NCI-H748 (cell line): ENCODE measurements at regions not wholly inside any gene's neighbourhood (a gene's known extent, or its start where the extent isn't known, plus 50 kb on each side); places are given as distances from the start of the nearest gene placed in this dataset.

ENCODE experiments used
- DNase-seq: peaks from one replicate; lab custom pipeline; 2025; ENCODE audit not compliant: unreplicated experiment; lab: John Stamatoyannopoulos, UW

DNA sequence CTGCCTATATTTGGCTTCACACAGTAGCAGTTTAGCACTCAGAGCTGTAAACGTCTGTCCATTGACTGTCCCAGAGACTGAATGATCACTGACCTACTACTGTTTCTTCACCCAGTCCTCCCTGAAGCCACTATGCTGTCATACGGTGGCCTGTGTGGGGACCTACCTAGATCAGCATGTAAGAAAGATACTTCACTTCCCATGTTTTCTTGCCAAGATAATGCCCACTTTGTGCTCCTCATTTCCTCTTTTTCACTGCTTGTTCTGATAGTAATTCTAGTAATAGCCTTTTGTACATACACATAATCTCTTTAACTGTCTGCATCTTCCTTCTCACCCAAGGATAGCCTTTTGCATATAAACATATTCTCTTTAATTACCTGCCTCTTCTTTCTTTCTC lies 109.9 kb upstream of the TIAM2 start:
- no peak for DNase-seq

DNA sequence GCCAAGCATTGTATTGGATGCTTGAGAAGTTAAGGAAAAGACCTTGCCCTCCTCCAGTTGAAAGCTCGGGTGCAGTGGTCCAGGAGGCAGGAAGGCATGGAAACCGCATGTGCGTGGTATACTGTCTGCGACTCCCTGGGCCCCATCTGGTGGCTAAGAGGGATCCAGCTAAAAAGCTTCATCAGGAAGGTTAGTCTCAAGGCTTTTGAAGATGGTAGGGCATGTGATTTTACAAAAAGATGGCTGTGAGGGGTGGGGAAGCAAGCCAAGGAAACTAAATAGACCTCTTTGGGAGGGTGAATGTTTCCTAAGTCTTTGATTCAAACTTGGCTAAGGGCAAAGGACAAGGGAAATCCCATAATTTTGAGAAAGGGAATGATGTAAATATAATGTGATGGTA lies 109.1 kb upstream of the TIAM2 start:
- DNase-seq: no peak

DNA sequence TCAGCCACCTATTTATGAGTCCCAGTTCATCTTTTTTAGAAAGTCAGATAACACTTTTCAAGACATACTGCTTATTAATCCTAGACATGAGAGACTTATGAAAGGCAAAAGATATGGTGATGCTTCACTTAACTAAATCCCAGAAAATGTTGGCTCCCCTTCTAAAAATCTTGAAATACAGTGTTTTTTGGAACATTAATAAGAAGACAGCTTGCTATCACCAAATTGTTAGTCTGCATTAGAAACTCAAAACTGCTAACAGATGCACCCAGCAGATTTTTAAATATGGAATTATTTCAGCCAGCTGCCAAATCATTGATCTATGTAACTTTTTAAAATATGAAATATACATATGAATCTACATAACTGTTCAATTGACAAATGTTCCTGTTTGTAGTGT lies 108.6 kb upstream of the TIAM2 start:
- DNase-seq: no peak

DNA sequence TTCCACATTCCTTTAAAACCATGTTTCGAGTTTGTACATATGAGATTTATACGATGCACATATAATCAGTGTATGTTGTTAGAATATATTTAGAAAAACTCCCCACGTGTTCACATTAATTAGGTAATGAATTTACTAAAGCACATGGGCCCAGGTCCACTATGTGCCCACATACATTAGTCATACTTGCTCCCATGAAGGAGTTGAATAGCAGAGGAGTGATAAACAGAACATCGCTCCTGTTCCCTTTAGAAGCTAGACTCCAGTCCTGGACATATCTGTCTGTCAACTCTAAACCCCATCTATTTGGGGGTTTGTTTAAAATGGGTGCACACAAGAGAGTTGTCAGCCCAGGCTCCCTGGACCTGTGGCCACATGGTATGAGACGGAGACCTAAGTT lies 108.1 kb upstream of the TIAM2 start:
- DNase-seq: no peak

DNA sequence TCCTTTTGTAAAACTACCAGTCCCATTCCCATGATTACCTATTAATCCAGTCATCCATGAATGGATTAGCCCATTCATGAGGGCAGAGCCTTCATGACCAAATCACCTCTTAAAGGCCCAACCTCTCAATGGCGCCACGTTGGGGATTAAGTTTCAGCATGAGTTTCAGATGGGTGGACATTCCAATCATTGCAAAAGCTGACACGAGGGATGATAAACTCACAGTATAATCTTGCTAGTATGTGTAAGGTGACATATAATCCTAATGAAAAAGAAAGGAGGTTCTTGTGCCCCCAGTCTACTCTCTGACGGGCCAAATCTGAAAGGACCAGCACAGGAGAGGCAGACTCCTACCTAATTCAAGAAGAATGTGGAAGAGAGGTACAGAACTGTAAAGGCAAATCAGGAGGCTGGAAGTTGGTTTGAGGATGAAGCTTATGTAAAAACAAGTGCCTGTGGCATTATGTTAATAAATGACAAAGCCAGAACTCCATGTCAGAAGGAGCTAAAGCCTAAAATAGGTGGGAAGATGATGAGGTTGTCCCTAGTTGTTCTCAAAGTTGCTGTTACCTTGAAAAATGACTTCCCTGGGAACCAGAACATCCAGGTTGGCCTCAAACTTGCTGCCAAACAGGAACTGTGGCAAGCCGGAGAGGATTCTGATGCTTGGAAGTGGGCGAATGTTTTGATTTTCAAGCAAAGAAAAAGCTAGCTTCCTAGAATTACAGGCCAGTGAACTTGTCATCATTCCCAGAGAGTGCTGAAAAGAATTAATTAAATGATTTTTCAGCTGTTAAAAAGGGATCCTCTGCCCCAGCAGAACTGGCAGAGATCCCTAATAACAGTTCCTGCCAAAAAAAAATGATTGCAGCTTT lies 106.5 kb upstream of the TIAM2 start:
- DNase-seq: no peak

DNA sequence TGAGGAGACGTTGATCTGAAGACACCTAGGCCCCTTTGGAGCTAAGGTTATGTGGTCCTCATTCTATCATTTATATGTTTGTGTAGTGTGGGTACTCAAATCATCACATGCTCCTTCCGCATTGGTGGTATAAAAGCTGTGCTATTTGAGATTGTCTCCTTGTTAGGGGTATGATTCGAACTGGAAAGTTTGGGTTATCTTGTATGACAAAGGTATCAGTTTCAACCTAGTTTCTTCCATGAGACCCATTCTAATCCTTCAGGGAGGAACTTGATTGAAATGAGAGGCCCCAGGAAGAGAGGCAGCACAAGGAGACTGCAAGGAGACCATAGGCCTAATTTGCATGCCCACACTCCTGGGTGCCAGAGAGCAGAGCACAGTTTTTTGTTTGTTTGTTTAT lies 104.2 kb upstream of the TIAM2 start:
- DNase-seq: no peak

DNA sequence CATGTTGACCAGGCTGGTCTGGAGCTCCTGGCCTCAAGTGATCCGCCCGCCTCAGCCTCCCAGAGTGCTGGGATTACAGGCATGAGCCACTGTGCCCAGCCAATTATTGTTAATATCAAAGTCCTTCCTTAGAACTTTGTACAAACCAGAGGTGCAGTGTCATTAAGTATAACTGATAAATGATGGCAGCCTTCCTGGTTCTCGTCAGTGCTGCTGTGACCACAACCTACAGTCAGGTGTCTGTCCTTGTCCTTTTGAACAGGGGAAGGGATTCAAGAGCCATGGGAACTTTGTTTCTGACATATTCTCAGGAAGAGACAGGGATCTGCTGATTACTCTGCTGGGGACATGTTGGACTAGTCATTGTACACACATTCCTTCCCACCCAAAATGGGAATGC lies 103.2 kb upstream of the TIAM2 start:
- DNase-seq: no peak

DNA sequence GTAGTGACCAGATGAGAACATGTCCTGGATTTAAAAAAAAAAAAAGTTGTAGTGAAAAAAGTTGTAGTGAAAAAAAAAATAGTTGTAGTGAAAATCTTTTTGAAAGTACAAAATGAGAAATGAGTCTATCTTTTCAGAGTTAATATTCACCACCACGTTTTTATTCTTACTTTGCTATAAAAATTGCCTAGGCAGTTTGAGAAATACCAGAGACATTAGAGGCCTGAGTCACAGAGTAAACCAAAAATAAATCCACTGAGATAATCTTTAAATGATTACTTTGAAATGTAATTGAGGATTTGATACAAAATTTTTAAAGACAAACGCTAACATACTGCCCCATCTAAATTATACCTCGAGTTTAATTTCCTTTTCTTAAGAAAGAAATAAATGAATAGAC lies 101.2 kb upstream of the TIAM2 start:
- DNase-seq: no peak

DNA sequence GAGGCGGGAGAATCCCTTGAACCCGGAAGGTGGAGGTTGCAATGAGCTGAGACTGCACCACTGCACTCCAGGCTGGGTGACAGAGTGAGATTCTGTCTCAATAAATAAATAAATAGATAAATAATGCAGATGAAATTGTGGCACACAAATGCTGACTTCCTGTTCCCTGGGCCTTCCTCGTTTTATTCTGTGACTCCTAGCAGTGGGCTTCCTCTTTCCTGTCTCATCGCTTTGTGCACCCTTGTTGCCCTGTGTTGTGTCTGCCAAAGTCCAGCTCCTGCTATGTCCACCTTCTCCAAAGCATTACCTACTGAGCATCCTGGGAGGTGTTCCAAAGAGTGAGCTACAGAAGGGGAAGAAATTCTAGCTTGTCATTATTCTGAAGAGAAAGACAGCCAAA lies 100.2 kb upstream of the TIAM2 start:
- no peak for DNase-seq

DNA sequence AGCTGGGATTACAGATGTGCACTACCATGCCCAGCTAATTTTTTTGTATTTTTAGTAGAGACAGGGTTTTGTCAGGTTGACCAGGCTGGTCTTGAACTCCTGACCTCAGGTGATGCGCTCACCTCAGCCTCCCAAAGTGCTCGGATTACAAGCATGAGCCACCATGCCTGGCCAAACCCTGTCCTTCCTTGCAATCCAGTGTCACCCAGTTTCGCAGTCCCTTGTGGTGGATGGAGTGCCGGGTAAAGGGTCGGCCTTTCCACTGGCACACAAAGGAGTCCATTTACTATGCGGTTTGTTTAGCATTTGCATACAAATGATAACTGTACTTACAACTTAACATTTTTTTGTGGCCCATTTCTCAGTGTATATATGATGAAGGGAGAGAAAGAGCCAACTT lies 99.3 kb upstream of the TIAM2 start:
- no peak for DNase-seq

DNA sequence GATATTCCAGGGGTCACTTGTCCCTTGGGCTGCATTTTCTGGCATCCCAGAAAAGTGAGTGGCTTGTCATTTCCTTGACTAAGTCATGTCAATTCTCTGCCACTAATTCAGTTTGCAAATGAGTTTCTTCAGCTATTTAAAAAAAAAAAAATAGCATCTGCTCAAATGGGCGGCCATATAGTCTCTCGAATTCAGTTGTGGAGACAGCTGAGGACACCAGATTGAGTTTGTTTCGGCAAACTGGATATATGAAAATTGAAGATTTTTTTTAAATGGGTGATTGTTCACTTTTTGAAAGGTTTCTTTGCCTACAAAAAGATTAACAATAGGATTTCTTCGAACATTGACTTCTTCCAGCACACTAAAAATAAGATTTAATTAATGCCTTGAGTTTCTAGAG lies 96.3 kb upstream of the TIAM2 start:
- no peak for DNase-seq

DNA sequence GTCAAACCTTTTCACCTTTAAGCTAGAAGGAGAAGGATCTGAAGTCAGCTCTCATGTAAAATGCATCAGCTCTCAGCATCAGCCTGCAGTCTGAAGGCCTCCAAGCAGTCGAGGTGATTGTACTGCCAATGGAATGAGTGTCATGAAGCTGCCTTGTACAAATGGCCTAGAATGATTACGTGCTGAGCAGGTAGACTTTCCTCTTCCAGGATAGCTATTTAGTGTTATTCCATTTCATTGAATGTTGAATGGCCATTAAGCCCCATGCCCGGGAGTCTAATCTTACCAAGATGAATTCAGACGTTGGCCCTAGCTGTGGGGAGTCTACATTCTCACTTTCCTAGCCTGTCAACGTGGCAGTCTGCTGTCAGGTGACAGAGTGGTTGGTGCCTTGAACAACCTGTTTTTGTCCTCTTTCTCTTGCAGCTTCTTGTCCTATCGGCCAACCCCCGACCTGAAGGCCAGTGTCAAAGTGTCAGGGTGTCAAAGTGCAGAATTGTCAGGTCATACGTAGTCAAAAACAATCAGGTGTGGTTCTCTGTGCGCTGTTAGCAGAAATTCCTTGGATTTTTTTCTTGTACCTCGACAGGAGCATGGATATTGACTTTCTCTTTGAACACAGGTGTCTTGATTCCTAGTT lies 95.2 kb upstream of the TIAM2 start:
- no peak for DNase-seq

DNA sequence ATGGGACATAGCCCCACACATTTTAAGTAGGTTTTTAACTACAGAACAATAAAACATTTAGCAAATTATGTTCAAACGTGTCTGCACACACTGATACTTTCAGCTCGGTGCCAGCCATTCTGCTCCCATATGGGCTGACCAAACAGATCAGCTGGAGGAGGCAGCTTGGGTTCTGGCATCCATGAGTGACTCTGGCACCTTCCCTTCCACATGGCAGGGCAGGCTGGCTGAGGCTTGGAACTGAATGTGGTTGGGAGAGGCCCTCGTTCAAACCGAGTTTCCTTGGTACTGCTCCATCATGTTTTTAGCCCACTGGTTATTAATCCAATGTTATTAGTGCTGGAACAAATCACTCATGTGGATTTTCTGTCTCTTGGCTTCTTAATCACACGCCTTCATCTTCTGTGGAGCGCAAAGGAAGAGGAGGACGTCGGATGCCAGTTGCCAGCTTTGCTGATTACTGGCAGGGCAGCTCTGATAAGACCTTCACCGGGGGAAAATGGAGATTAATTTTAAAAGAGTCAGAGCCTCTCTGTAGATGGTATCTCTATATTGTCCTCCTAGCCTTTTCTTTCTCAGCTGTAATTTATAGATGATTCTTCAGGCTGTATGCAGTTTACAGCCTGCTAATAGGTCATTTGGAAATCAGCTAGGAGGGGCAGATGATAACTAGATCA lies 93.1 kb upstream of the TIAM2 start:
- DNase-seq: no peak

DNA sequence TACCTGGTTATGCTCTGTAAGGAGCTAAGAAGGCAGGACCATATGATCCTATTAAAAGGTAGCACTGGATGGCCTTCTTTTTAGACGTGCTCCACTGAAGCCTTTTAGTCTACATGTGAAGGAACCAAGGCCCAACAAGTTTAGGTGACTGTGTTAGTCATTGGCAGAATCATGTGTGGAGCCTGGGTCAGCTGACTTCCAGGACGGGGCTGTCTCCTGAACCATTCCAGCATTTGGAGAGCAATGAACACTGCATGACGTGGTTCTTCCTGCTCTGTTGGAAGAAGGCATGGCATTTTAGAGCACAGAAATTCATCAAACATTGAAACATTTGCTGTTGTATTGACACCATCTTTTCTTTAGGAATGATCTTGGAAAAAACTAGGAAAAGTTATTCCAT lies 87.8 kb upstream of the TIAM2 start:
- no peak for DNase-seq

DNA sequence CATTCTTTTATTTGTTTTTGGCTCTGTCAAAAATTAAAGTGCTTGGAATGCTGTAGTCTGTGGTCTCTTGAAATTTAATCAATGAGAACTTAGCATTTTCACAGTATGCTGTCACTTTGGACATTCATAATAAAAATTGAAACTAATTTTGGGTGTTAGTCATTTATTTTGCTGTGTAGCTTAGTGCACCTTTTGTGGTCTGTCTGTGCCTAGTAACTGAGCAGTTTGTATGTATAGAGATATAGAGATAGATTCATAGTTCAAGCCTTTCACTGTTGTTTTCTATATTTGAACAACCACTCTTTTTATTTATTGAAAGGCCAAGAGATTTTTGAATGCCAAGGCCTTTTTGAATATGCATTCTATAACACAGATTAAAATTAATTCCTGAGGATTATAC lies 86.4 kb upstream of the TIAM2 start:
- DNase-seq: no peak

DNA sequence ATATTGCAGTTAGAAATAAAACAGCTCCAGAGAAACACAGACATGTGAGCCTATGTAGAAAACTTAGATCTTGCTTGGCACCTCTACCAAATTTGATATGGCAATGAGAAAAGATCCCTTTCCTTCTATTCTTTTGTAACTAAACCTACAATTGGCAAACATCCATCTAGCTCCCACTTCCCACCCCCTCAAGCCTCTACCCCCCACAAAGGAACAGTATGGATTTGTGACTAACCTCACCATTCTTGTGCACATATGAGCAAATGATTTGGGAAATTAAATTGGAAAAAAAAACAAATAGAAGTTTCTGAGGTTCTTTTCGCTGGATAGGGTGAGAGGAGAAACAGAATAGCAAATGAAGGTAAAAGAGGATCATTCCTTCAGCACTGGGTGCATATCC lies 85.8 kb upstream of the TIAM2 start:
- DNase-seq: no peak

DNA sequence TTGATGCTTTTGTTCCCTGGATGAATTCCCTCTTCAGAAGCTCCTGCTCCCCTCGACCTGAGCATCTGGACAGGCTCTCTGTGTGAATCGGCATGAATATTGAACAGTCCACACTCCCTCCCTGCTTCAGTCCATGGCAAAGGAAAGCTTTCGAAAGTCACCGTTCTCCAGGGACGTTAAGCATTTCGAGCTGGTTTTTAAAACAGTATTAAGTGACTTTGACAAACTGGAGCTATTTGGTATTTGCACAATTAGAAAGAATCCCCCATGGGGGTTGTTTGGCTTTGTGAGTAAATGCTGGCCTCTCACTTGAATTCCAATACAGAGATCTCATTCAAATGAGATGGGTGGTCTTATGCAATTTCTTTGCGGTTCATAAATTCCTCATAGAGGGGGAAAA lies 85.3 kb upstream of the TIAM2 start:
- DNase-seq: no peak

DNA sequence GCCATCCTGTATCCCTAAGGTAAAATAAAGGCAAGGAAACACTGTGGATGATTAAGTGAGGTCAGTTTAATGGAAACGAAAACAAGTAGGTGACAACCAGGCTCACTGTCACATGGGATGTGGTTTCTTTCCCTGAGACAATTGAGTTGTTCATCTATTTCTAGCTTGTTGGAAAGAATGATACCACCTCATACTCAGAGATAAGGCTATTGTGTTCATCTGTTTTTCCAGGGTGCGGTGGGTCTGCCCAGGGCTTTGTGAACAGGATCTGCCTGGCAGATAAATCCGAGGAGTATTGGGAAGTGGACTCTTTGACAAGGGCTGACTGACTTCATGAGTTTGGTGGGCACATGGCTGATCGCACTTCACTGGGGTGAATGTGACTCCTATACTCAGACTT lies 80.8 kb upstream of the TIAM2 start:
- no peak for DNase-seq

DNA sequence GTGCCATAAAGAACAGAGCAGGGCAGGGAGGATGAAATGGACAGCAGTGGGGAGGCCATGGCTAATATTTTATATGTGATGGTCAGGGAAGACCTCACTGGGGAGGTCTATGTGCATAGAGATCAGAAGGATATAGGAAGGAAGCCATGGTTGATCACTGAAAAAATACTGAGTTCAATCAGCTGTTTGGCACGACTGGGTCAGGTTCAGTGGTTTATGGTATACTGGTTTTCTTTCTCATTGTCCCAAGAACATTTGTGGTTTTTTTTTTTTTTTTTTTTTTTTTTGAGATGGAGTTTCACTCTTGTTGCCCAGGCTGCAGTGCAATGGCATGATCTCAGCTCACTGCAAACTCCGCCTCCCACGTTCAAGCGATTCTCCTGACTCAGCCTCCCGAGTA lies 78.3 kb upstream of the TIAM2 start:
- no peak for DNase-seq

DNA sequence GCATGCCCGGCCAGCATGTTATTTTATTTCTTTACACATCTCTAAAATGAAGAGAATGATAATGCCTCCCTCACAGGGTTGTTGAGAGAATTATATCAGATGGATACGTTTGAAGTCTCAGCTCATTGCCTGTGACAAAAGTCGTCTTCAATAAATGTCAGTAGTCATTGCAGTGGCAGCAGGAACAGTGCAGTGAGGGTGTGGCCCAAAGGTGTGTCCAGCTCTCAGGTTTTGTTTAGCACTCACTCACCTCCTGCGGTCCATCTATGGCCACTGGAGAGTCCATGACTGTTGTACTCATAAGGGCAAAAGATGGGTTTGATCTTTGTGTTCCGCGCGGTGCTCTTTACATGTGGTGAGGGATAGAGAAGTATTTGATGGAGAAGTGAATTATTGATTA lies 77.2 kb upstream of the TIAM2 start:
- DNase-seq: no peak

DNA sequence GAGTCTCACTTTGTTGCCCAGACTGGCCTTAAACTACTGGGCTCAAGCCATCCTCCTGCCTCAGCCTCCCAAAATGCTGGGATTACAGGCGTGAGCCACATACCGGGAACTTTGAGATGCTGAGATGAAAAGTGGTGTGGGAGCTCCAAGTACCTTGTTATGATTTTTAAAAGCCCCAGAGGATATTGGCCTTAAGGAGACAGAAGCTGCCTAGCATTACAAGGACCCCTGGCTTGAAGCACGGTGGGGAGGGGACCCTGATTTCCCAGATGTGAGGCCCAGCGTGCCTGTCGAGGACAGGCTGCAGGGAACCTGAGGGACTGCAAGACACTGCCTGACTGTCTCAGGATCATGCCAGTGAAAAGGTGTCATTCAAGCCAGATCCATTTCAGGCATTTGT lies 75.3 kb upstream of the TIAM2 start:
- DNase-seq: no peak

DNA sequence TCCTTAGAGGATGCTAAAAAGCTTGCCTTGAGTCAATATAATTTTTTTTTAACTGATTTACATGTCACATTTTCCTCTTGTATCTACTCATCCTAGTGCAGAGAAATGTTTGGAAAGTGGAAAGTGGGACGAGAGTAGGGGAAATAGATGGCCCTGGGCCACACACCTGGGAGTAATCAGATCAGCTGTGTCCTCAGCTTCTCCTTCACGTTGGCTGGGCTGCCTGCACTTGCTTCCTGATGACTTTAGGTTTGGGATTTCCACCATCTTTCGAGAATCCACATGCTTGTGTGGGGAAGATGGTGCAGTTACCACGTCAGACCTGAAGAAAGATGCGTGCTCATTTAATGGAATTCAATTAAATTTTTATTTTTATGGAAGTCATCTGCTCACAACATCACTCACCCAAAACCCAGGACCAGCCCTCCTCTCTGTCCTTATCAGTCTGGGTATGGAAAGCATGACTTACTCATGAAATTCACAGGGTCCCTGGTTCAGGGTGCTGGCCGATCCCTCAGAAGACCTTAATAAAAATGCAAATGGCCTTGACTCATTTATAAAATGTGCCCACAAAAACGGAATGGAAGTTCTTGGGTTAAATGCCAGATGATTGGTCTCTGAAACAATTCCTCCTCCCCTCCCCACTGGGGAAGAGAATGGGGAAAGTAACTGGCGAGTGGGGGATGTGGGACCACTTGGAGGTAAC lies 74.5 kb upstream of the TIAM2 start:
- DNase-seq: no peak
